ENCODE measurements at regions not wholly inside any gene's neighbourhood (a gene's known extent, or its start where the extent isn't known, plus 50 kb on each side); places are given as distances from the start of the nearest gene placed in this dataset.
"Not testable (repeated sequence)": the region's sequence is repeated elsewhere in the genome, so short reads cannot be mapped to it uniquely, and the experiment has no call there.

GRCh38 chr7:68866200-68866570, 732.1 kb upstream of the AUTS2 start:
- no peak overlapping the region for H4K8ac ChIP-seq (ENCODE audit: low read length)
- H3K4me3 ChIP-seq (ENCODE audit: insufficient read depth in 1 of 2, low read depth in 1 of 2, low read length in 2 of 2) = no peak overlapping the region
- no peak overlapping the region for H3K4me2 ChIP-seq (ENCODE audit: low read length, poor library complexity, severe bottlenecking)
- no peak for DNase-seq
- H3K23ac ChIP-seq (ENCODE audit: low read length in 2 of 2) = no peak overlapping the region
- no peak overlapping the region for H2BK12ac ChIP-seq (ENCODE audit: low read length in 2 of 2)
- H3K9ac ChIP-seq (ENCODE audit: low read length) = no peak overlapping the region
- H2AFZ ChIP-seq (ENCODE audit: low read depth, low read length) = no peak overlapping the region
- H3K14ac ChIP-seq (ENCODE audit: low read length in 2 of 2) = no peak overlapping the region
- no peaks in the 10 kb centered on the region for H3K79me1 ChIP-seq (replicated peaks; ENCODE audit: low read length, poor library complexity, severe bottlenecking)
- peaks cover 0 to 3% of the 10 kb centered on the region in 2 experiments for H3K27me3 ChIP-seq (ENCODE audit: control insufficient read depth in 1 of 2, insufficient read depth in 1 of 2, low read length in 2 of 2)
- no peak overlapping the region for H3K18ac ChIP-seq (ENCODE audit: low read depth in 1 of 2, low read length in 2 of 2)
- no peak overlapping the region for H2BK120ac ChIP-seq (ENCODE audit: low read depth, low read length)
- H3K4me1 ChIP-seq (ENCODE audit: control insufficient read depth, insufficient read depth, low read depth, low read length) = no peaks in the 10 kb centered on the region
- no peak overlapping the region for H2BK15ac ChIP-seq (ENCODE audit: low read depth, poor library complexity, severe bottlenecking)
- no peak overlapping the region for H4K91ac ChIP-seq (ENCODE audit: low read length)
- H3K27ac ChIP-seq (ENCODE audit: low read length, poor library complexity, severe bottlenecking) = no peak overlapping the region
- H3K9me3 ChIP-seq (ENCODE audit: control insufficient read depth, low read length) = peaks cover 3% of the 10 kb centered on the region
- WGBS = 52% methylated on average over 4 of the region's 4 CpGs
- H2AK5ac ChIP-seq (ENCODE audit: low read length, severe bottlenecking) = no peak overlapping the region
- H3K36me3 ChIP-seq (ENCODE audit: control insufficient read depth in 1 of 2, insufficient read depth in 2 of 2, low read depth in 1 of 2, low read length in 2 of 2) = no peaks in the 10 kb centered on the region
- H2BK5ac ChIP-seq (ENCODE audit: low read depth, low read length, poor library complexity, severe bottlenecking) = no peak overlapping the region
- H3K4ac ChIP-seq (ENCODE audit: low read depth in 1 of 2, low read length in 2 of 2) = no peak overlapping the region

GRCh38 chr7:68866721-68867120, 731.6 kb upstream of the AUTS2 start:
- H2BK15ac ChIP-seq (ENCODE audit: low read depth, poor library complexity, severe bottlenecking); H3K79me1 ChIP-seq (replicated peaks; ENCODE audit: low read length, poor library complexity, severe bottlenecking); H3K9me3 ChIP-seq (ENCODE audit: control insufficient read depth, low read length); DNase-seq; H2AFZ ChIP-seq (ENCODE audit: low read depth, low read length); H2AK5ac ChIP-seq (ENCODE audit: low read length, severe bottlenecking); H4K8ac ChIP-seq (ENCODE audit: low read length); H3K4me2 ChIP-seq (ENCODE audit: low read length, poor library complexity, severe bottlenecking); H3K9ac ChIP-seq (ENCODE audit: low read length); H3K18ac ChIP-seq (ENCODE audit: low read depth in 1 of 2, low read length in 2 of 2); H3K4me3 ChIP-seq (ENCODE audit: insufficient read depth in 1 of 2, low read depth in 1 of 2, low read length in 2 of 2); H3K27ac ChIP-seq (ENCODE audit: low read length, poor library complexity, severe bottlenecking); H3K4ac ChIP-seq (ENCODE audit: low read depth in 1 of 2, low read length in 2 of 2); H3K36me3 ChIP-seq (ENCODE audit: control insufficient read depth in 1 of 2, insufficient read depth in 2 of 2, low read depth in 1 of 2, low read length in 2 of 2); H2BK120ac ChIP-seq (ENCODE audit: low read depth, low read length); H2BK12ac ChIP-seq (ENCODE audit: low read length in 2 of 2); H3K27me3 ChIP-seq (ENCODE audit: control insufficient read depth in 1 of 2, insufficient read depth in 1 of 2, low read length in 2 of 2); H2BK5ac ChIP-seq (ENCODE audit: low read depth, low read length, poor library complexity, severe bottlenecking); H3K14ac ChIP-seq (ENCODE audit: low read length in 2 of 2); H4K91ac ChIP-seq (ENCODE audit: low read length); H3K4me1 ChIP-seq (ENCODE audit: control insufficient read depth, insufficient read depth, low read depth, low read length); H3K23ac ChIP-seq (ENCODE audit: low read length in 2 of 2): not testable (repeated sequence)
- 53% methylated on average over 3 of the region's 3 CpGs for WGBS

- Histone ChIP-seq H3K9ac (ENCODE audit: low read length) (no peak overlapping the region), H3K4me3 (ENCODE audit: insufficient read depth in 1 of 2, low read depth in 1 of 2, low read length in 2 of 2) (no peak overlapping the region), H3K79me1 (replicated peaks; ENCODE audit: low read length, poor library complexity, severe bottlenecking) (no peaks in the 10 kb centered on the region), H3K4ac (ENCODE audit: low read depth in 1 of 2, low read length in 2 of 2) (no peak overlapping the region), H2BK5ac (ENCODE audit: low read depth, low read length, poor library complexity, severe bottlenecking) (no peak overlapping the region), H3K27ac (ENCODE audit: low read length, poor library complexity, severe bottlenecking) (no peak overlapping the region), H3K4me1 (ENCODE audit: control insufficient read depth, insufficient read depth, low read depth, low read length) (no peaks in the 10 kb centered on the region), H3K27me3 (ENCODE audit: control insufficient read depth in 1 of 2, insufficient read depth in 1 of 2, low read length in 2 of 2) (peaks cover 0 to 3% of the 10 kb centered on the region in 2 experiments), H3K36me3 (ENCODE audit: control insufficient read depth in 1 of 2, insufficient read depth in 2 of 2, low read depth in 1 of 2, low read length in 2 of 2) (no peaks in the 10 kb centered on the region), H2AFZ (ENCODE audit: low read depth, low read length) (no peak overlapping the region), H3K18ac (ENCODE audit: low read depth in 1 of 2, low read length in 2 of 2) (no peak overlapping the region), H3K4me2 (ENCODE audit: low read length, poor library complexity, severe bottlenecking) (no peak overlapping the region), H2AK5ac (ENCODE audit: low read length, severe bottlenecking) (no peak overlapping the region), H2BK12ac (ENCODE audit: low read length in 2 of 2) (no peak overlapping the region), H3K14ac (ENCODE audit: low read length in 2 of 2) (no peak overlapping the region), H3K23ac (ENCODE audit: low read length in 2 of 2) (no peak overlapping the region), H4K8ac (ENCODE audit: low read length) (no peak overlapping the region), H3K9me3 (ENCODE audit: control insufficient read depth, low read length) (peaks cover 3% of the 10 kb centered on the region), H2BK120ac (ENCODE audit: low read depth, low read length) (no peak overlapping the region), H2BK15ac (ENCODE audit: low read depth, poor library complexity, severe bottlenecking) (no peak overlapping the region), H4K91ac (ENCODE audit: low read length) (peak overlapping the region; percentile 37)
- DNase-seq = no peak
- WGBS = 64% methylated on average over 6 of the region's 6 CpGs
Observed at GRCh38 chr7:68868978-68869377, 729.3 kb upstream of the AUTS2 start.

GRCh38 chr7:68873616-68874015, 724.7 kb upstream of the AUTS2 start:
- Histone ChIP-seq H3K18ac (ENCODE audit: low read depth in 1 of 2, low read length in 2 of 2) (no peak overlapping the region), H3K4ac (ENCODE audit: low read depth in 1 of 2, low read length in 2 of 2) (no peak overlapping the region), H3K4me1 (ENCODE audit: control insufficient read depth, insufficient read depth, low read depth, low read length) (no peaks in the 10 kb centered on the region), H3K36me3 (ENCODE audit: control insufficient read depth in 1 of 2, insufficient read depth in 2 of 2, low read depth in 1 of 2, low read length in 2 of 2) (no peaks in the 10 kb centered on the region), H2BK12ac (ENCODE audit: low read length in 2 of 2) (no peak overlapping the region), H3K9ac (ENCODE audit: low read length) (no peak overlapping the region), H3K79me1 (replicated peaks; ENCODE audit: low read length, poor library complexity, severe bottlenecking) (no peaks in the 10 kb centered on the region), H3K4me2 (ENCODE audit: low read length, poor library complexity, severe bottlenecking) (no peak overlapping the region), H3K27me3 (ENCODE audit: control insufficient read depth in 1 of 2, insufficient read depth in 1 of 2, low read length in 2 of 2) (peaks cover 0 to 3% of the 10 kb centered on the region in 2 experiments), H4K91ac (ENCODE audit: low read length) (no peak overlapping the region), H3K27ac (ENCODE audit: low read length, poor library complexity, severe bottlenecking) (no peak overlapping the region), H2BK15ac (ENCODE audit: low read depth, poor library complexity, severe bottlenecking) (no peak overlapping the region), H3K4me3 (ENCODE audit: insufficient read depth in 1 of 2, low read depth in 1 of 2, low read length in 2 of 2) (no peak overlapping the region), H4K8ac (ENCODE audit: low read length) (no peak overlapping the region), H3K9me3 (ENCODE audit: control insufficient read depth, low read length) (peaks cover 3% of the 10 kb centered on the region), H2BK120ac (ENCODE audit: low read depth, low read length) (no peak overlapping the region), H3K23ac (ENCODE audit: low read length in 2 of 2) (no peak overlapping the region), H2AK5ac (ENCODE audit: low read length, severe bottlenecking) (no peak overlapping the region), H2AFZ (ENCODE audit: low read depth, low read length) (no peak overlapping the region), H2BK5ac (ENCODE audit: low read depth, low read length, poor library complexity, severe bottlenecking) (no peak overlapping the region), H3K14ac (ENCODE audit: low read length in 2 of 2) (no peak overlapping the region)
- WGBS = 93% methylated on average over 5 of the region's 5 CpGs
- DNase-seq = no peak
